Activated CD8-positive, alpha-beta memory T cell treated with anti-CD3 and anti-CD28 coated beads, Interleukin-2, amount 10 ng/mL, durations not matched to agents 7 days and 5 days (primary cell): ENCODE measurements at regions not wholly inside any gene's neighbourhood (a gene's known extent, or its start where the extent isn't known, plus 50 kb on each side); places are given as distances from the start of the nearest gene placed in this dataset.

Experiments used
- ATAC-seq: fragments of 150-1000 bp; cut with Tn5 transposase; one replicate; pipeline ENCODE4 v1.10.0; 2021; ENCODE audit warnings: moderate library complexity
- CTCF ChIA-PET: fragments of 350-600 bp; sonication (Branson Sonifier 250); formaldehyde crosslinking; loops from one replicate; lab custom pipeline; 2021; ENCODE audit warnings: antibody characterized with exemption; lab: Charles Lee
- DNase-seq: peaks from one replicate; pipeline ENCODE4 v3.0.0-alpha.2; 2020
- H3K27ac Mint-ChIP-seq: one replicate; pipeline ENCODE4 v1.8.0; 2021; ENCODE audit warnings: mild to moderate bottlenecking, mixed read lengths
- H3K27me3 Mint-ChIP-seq: one replicate; pipeline ENCODE4 v1.8.0; 2021; ENCODE audit warnings: mixed read lengths
- H3K36me3 Mint-ChIP-seq: one replicate; pipeline ENCODE4 v1.8.0; 2021; ENCODE audit warnings: mild to moderate bottlenecking, mixed read lengths
- H3K4me1 Mint-ChIP-seq: one replicate; pipeline ENCODE4 v1.8.0; 2021; ENCODE audit warnings: mixed read lengths
- H3K4me3 Mint-ChIP-seq: one replicate; pipeline ENCODE4 v1.8.0; 2021; ENCODE audit warnings: mild to moderate bottlenecking, moderate library complexity, mixed read lengths
- H3K9me3 Mint-ChIP-seq: one replicate; pipeline ENCODE4 v1.8.0; 2022; ENCODE audit warnings: low read depth, mixed read lengths

- peaks cover 2% of the 10 kb centered on the region for H3K4me1 Mint-ChIP-seq
- H3K27ac Mint-ChIP-seq = no peak overlapping the region
- DNase-seq (no peak), ATAC-seq (no peak)
- CTCF ChIA-PET = interaction anchor here (2.6 kb wide), 1 partner anchor 326 kb away, joined by 9 read pairs; no protein-coding TSS in a partner anchor
- no peak overlapping the region for H3K4me3 Mint-ChIP-seq
- H3K9me3 Mint-ChIP-seq = no peaks in the 10 kb centered on the region
- no peaks in the 10 kb centered on the region for H3K36me3 Mint-ChIP-seq
- no peaks in the 10 kb centered on the region for H3K27me3 Mint-ChIP-seq
Measured at GRCh38 chr6:142700032-142700431, 244.9 kb downstream of the HIVEP2 start.

- peaks cover 2% of the 10 kb centered on the region for H3K4me1 Mint-ChIP-seq
- ATAC-seq = no peak
- H3K36me3 Mint-ChIP-seq = no peaks in the 10 kb centered on the region
- DNase-seq = no peak
- no peak overlapping the region for H3K27ac Mint-ChIP-seq
- CTCF ChIA-PET = interaction anchor here (4.2 kb wide), 1 partner anchor 8 kb away, joined by 14 read pairs; no protein-coding TSS in a partner anchor
- H3K4me3 Mint-ChIP-seq = no peak overlapping the region
- H3K27me3 Mint-ChIP-seq = no peaks in the 10 kb centered on the region
- no peaks in the 10 kb centered on the region for H3K9me3 Mint-ChIP-seq
Measured at GRCh38 chr6:142700671-142701312, 244.2 kb downstream of the HIVEP2 start.
